Suprapubic skin (tissue), 4 donors: ENCODE measurements at regions not wholly inside any gene's neighbourhood (a gene's known extent, or its start where the extent isn't known, plus 50 kb on each side); places are given as distances from the start of the nearest gene placed in this dataset.

ENCODE experiments used
- CTCF ChIP-seq, 2 donors: fragments of 200-600 bp in 1 of 2; fragments of 450-650 bp in 1 of 2; sonication (generic) in 1 of 2; IDR thresholded peaks; one replicate each; pipeline ENCODE4 v1.5.1; 2016 to 2019; ENCODE audit warnings: antibody characterized with exemption in 2 of 2, mild to moderate bottlenecking in 1 of 2, moderate library complexity in 1 of 2
- EP300 ChIP-seq: sonication (generic); formaldehyde crosslinking; IDR thresholded peaks from one replicate; pipeline ENCODE4 v1.6.1; 2017; ENCODE audit warnings: antibody characterized with exemption
- POLR2AphosphoS5 ChIP-seq, 3 donors: sonication (generic); formaldehyde crosslinking; IDR thresholded peaks; one replicate each; pipeline ENCODE4 v1.6.1; 2017; ENCODE audit warnings: antibody characterized with exemption in 3 of 3

GRCh38 chr13:58181111-58181510 lies 549.6 kb downstream of the PCDH17 start:
- no peak for TF ChIP-seq EP300
- no peak for TF ChIP-seq CTCF (IDR thresholded peaks at IDR 0.05)
- no peak for TF ChIP-seq POLR2AphosphoS5 (IDR thresholded peaks at IDR 0.05)
